ENCODE measurements at regions not wholly inside any gene's neighbourhood (a gene's known extent, or its start where the extent isn't known, plus 50 kb on each side); places are given as distances from the start of the nearest gene placed in this dataset.
A peak's percentile ranks its signal among the peaks of the same experiment; 100 is the strongest.

DNA sequence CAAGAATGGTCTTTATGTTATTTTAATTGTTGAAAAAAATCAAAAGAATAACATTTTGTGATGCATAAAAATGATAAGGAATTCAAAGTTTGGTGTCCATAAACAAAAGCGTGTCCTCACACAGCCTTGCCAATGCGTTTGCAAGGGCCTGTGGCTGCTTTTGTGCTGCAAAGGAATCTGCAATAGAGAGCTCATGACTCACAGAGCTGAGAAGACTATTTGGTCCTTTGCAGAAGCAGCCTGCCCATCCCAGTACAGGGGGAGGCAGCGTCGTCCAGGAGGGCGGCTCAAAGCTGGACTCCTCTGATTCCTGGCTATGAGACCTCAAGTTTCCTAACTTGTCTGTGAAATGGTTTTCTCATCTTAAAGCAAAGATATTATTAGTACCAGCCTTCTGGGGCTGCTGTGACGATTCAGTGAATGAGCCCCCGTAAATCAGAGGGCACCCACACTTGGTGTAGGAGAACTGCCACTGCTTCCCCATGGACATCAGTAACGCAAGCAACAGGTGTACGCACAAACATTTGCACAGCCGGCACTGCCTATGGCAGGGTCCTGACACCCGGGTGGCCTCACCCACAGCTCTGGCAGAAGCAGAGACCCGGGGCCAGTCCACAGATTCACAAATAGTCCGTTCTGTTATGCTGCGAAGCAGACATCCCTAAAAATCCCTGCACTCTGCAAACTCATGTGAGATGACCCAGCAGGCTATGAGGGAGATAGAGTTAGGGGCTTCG is 70.6 kb upstream of the ASAP2 start:
- no peak for DNase-seq

DNA sequence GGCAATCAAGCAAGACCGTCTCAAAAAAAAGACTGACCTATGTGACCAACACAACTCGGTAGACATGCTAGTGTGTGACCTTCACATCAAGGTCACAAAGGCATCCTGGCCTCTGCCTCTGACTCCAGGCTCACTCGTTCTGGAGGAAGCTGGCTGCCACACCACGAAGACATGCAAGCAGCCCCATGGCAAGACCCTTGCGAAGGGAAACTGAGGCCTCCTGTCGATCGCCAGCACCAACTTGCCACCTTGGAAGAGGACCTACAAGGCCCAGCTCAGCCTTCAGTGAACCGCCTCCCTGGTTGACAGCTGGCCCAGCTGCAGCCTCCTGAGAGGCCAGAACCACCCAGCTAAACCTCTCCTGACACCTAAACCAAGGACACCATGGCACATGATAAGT is 79.3 kb upstream of the ASAP2 start:
- DNase-seq = no peak

DNA sequence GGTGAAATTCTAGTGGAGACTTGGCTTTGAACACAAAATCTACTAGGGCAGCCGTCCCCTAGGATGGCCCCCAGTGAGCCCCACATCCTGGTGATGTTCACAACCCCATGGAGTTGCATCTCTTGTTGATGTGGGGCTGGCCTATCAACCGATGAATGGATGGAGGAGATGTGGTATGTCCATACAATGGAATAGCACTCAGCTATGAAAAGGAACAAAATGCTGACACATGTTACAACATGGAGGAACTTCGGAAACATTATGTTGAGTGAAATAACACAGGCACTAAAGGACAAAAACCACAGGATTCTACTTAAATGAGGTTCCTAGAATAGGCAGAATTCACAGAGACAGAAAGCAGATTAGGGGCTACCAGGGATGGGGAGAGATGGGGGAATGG is 80.1 kb upstream of the ASAP2 start:
- no peak for DNase-seq

DNA sequence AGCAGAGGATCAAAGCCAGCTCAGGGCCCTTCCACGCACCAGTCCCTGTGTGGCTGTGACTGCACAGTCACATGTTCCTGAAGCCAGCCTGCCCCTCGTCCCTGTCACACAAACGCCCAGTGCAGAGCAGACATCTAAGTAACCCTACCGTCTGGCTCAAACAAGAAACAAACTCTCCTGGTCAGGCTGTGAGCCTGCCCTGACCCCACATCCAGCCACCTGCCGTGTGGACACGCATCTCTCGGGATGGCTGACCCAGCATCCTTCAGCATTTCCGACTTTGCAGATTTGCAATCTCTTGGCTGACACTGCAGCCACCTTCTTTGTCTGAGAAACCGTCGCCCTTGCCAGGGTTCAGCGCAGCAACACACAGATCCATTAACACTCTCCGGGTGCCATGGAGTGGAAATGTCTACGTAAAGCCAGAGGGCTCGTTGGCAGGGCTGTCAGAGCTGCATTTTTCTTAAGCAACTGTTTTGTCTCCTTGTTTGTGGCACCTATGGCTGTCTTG is 82.3 kb upstream of the ASAP2 start:
- no peak for DNase-seq

DNA sequence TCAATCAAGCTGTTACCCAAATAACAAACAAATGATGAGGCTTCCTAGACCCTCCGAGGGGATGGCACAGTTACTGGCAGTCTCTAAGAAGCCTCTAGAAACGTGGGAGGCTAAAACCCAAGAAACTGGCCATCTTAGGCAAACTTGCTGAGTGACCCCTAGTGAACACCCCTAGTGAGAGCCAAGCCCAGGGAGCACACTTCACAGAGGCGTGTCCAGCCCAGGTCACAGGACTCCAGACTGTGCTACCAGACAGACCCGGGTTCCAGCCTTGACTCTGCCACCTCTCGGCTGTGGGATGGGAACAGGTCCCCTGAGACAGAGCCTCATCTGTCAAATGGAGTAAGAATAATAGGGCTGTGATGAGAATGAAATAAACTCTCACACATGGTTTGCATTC is 83.5 kb upstream of the ASAP2 start:
- no peak for DNase-seq

DNA sequence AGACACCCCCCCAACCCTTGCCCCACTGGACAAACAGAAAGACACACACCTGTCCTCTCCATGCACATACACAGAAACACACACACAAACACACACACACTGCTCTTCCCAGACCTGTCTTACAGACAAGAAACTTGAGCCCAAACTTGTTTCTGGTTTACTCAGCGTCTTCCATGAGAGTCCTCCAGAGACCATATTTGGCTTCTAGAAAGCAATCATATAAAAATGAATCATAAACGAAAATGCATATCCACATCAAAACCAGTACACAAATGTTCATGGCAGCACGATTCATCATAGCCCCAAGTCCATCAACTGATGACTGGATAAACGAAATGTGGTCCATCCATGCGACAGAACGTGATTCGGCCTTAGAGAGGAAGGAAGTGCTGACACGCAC is 84.2 kb upstream of the ASAP2 start:
- no peak for DNase-seq

DNA sequence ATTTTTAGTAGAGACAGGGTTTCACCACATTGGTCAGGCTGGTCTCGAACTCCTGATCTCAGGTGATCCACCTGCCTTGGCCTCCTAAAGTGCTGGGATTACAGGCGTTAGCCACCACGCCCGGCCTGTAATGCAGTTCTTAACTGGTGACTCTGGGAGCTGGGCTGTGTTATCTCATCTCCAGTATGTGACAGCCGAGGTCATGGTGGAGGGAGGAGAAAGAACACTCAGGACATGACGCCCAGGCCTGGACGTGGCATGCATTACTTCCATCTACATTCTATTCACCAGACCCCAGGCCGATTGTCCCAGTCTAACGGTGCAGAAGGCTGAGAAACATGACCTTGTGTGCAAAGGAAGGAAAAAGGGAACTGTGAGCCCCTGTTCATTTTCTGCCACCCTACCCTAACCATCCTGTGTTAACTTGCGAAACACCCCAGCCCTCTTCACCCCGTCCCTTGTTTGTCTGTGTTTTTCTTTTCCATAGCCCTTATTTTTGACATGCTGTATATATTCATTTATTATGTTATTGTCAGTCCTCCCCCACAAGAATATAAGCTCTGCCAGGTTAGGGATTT is 88.1 kb upstream of the ASAP2 start:
- DNase-seq = no peak

DNA sequence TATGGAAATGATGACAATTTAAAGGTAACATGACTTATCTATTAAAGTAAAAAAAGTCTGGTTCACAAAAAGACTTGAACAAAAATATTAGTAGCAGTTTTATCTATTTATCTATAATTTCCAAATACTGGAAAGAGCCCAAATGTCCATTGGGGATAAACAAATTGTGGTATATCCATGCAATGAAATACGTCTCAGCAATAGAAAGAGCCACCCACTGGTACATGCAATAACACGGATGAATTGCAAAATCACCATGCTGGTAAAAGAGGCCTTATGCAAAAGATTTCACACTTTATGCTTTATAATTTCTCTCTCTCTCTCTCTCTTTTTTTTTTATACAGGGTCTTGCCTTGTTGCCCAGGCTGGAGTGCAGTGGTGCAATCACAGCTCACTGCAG is 91.4 kb upstream of the ASAP2 start:
- DNase-seq = no peak

DNA sequence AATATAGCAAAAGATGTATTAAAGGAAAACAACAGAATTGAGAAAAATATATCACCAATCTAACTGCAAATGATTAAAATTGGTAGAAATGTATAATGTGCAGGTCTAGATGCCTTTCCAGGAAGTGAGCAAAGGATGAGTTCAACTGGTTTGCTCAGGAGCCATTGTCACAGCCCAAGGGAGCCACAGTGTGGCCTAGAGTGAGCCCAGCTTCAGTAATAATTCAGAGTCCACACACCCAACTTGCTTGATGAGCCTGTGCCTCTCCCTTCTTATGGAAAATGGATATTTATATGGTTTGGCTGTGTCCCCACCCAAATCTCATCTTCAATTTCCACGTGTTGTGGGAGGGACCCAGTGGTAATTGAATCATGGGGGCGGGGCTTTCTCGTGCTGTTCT is 92.2 kb upstream of the ASAP2 start:
- DNase-seq = no peak

DNA sequence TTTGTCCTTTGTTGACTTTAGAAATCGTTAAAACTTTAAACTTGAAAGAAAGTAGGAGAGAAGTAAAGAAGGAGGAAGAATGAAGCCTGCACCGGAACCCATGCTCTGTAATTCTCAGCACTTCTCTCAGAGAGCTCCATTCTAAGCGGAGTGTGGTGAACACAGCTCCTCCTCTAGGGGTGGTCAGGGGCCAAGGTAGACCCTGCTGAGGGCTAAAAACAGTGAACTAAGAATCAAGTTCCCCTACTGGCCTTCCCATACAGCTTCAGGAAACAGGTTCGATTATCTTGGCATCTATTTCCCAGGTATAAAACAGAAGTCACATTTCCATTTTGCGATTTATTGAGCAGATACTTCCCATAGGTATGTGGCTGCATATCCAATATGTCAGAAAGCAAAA is 92.7 kb upstream of the ASAP2 start:
- DNase-seq = no peak

DNA sequence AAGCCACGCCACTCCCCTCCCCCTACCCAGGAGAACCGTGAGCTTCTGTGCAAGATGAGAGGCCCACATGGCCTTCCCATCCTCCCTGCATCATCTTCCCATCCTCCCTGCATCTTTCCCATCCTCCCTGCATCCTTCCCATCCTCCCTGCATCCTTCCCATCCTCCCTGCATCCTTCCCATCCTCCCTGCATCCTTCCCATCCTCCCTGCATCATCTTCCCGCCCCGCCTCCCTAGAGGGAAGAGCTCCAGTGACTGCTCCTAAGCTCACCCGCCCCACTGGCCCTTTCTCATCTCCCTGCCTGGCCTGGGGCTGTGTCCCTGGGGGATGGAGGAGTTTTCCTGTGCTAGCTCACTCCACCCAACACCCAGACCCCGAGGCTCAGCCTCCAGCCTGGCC is 93.3 kb upstream of the ASAP2 start:
- no peak for DNase-seq

DNA sequence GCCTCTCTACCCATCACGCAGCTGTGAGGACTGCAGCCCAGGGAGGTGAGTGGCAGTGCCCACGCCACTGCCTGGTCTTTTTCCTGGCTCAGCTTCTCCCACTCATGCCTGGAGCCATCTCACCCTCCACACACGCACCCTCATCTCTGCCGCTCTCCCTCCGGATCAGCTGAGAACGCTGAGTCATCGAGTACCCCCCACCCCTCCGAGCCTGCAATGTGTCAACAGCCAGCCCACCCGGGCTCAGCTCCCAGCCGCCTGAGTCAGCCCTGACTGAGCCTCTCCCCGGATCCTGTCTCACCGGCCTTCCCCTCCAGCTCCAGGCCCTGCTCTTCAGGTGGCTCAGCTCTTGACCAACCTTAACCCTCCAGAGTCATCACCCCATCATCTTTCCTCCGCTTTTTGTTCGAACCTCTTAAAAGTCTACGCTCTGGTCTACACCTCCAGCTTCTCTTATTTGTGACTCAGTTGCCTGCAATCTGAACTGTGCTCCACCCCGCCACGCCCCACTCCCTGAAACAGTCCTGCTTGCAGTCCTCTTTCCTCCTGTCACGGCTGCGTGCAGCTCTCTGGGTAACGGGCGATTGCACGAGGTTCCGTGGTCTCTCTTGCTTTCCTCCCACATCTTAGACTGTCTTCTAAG is 94.4 kb upstream of the ASAP2 start:
- DNase-seq = no peak

DNA sequence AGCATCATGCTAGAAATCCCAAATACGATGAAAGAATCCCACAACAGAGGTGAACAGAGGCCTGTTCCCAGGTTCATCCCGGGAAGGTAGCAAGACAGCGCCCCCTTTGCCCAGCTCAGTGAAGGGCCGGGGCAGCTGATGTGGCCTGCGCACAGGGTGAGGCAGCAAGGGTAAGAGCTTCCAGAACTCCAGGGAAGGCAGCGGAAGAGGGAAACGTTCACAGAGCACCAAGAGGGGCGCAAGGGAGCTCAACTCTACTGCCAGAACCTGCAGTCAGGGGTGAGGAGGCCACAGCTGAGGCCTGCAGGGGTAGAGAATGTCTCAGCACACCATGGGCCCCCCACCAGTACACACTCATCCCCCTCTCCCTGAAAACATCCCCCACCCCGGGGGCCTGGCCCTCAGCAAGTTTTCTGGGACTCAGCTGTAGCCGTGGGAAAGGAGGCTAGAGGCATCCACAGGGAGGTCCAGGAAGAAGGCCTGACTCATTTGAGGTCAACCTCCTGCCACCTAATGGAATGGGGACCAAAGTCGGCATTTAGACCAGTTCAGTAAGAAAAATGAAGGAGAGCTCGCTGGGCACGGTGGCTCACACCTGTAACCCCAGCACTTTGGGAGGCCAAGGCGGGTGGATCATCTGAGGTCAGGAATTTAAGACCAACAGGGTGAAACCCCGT is 95.6 kb upstream of the ASAP2 start:
- no peak for DNase-seq

DNA sequence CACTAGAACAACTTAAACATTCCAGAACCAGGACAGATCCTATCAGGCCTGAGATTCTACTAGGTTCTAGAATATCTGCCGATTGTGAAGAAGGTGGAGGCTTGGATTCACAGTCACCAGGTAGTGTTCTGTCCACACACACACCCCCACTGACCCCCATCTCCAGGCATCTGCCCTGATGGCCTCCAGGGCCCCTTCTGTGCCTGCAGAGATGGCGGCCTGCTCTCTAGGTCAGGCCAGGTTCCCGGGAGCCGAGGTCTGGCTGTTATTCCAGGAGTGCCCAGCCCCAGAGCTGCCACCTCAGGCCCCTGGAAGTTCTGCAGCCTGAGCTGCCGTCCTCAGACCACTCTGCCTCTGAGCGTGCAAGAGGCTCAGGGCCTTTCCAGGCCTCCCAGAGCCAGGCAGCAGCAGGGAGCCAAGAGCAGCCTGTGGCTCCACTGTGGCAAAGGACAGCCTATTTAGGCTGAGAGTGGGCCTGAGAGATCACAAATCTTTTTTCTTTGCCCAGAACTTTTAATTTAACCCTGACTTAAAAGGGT is 96.2 kb upstream of the ASAP2 start:
- no peak for DNase-seq

DNA sequence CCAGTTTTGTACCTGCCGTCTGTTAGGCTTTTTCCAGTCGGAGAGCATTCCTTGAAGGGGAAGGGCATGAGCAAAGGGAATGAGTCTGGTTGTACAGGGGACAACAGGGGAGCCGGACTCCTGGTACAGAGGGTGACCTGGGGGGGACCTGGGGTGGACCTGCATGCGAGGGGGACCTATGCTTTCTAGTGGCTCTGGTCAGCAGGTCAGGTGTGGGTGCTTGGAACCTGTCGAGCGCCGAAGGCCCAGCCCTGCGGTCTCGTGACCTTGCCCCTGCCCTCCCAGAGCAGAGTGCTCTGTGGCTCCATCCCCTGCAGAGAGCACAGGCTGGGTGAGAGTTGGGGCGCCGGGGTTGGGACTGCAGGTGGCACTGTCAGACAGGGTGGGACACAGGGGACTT is 96.7 kb upstream of the ASAP2 start:
- no peak for DNase-seq

DNA sequence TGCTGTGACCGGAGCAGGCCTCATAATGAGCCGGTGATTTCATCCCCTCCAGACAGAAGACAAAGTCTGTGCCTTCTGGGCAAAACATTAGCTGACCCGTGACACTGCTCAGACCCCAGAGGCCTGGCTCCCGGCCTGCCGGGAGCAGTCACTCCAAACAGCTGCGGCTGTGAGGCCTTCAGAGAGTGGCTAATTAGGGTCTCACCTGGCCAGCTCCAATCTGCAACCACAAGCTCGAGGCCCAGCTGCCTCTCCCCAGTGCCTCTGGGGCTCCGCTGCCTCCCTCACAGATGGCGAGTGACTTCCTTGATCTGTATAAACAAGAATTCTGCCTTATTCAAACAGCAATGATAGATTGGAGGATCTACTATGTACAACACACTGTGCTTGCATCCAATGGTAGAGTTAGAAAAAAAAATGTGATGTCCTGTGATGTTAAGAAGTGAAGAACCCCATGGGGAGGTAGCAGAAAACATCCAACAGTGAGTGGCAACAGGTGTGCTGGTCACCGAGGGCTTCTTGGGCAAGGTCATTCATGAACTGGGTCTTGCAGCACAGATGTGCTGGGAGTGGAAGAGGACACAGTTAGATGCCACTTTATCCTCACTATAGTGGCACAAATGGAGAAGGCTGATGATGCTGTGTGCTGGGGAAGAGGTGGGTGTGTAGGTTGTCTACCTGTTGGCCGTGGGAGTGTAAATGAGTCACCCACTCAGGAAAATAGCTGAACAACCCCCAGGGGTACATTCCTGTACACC is 98.2 kb upstream of the ASAP2 start:
- DNase-seq = peak; percentile 64

DNA sequence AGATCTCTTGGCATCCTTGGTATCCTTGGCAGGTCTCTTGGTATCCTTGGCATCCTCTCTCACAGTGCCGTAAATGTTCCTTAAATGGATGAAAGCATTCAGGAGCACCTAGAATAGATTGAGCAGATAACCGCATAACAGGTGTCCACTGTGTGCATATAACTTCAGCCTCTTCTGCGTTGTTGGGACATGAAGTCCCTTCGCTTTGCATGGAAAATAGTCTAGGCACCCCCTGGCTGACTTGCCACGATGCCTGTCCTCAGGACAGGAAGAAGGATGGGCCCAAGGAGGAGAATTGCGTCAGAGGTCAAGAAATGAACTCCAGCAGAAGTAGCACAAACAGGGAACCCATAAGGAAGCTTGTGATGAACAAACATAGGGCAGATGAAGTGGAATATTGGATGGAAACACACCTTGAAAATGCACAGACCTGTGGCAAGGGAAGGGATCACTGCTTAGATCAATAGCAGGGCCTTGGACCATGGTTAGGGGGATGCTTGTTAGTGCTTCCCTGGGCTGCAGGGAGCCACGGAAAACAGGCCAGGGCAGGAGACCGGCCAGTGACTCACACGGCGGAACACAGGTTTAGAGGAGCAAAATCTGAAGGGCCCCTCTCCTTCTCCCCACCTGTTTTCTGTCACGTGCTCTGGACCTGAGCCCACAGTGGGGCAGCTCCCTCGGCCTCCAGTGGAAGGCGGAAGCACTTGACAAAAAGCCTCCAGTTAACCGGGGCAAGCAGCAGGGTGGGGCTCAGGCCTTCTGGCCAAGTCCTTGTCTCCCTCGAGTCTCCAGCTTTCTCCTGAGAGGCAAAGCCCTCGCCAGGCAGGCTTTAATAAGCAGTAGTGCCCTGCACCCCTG is 99.2 kb upstream of the ASAP2 start:
- no peak for DNase-seq

DNA sequence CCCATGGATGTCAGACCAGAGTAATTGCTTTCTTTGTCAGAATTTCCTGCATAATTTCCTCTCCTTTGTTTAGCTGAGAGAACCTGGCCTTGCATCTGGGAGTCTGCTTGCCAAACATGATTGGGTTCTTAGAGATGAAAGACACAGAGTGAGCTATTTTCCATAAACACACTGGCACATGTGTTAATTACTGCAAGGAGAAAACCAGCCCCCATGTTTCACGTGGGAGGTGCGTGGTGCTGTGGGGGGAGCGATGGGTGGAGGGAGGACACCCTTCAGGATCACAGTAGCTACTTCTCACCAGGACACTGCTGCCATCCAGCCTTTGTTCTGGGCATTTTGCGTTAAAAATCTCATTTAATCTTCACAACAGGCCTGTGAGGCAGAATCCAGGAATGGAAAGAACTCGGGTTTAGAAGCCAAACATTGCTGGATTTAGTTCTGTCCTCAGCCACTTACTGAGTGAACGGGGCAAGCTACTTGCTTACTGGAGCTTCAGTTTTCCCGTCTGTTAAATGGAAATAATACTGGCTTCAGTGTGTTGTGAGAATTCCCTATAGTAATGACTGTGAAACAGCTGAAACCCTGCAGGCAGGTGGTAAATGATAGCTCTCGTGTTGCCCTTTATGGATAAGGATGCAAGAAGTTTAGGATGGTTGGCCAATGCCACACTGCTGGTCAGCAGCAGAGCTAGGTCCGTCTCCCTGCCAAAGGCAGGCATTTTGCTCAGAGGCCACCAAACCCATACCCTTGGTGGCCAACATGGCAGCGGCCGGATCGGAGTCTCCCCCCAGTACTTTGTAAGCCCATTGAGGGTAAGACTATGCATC is 100.1 kb upstream of the ASAP2 start:
- peak; percentile 96 for DNase-seq

DNA sequence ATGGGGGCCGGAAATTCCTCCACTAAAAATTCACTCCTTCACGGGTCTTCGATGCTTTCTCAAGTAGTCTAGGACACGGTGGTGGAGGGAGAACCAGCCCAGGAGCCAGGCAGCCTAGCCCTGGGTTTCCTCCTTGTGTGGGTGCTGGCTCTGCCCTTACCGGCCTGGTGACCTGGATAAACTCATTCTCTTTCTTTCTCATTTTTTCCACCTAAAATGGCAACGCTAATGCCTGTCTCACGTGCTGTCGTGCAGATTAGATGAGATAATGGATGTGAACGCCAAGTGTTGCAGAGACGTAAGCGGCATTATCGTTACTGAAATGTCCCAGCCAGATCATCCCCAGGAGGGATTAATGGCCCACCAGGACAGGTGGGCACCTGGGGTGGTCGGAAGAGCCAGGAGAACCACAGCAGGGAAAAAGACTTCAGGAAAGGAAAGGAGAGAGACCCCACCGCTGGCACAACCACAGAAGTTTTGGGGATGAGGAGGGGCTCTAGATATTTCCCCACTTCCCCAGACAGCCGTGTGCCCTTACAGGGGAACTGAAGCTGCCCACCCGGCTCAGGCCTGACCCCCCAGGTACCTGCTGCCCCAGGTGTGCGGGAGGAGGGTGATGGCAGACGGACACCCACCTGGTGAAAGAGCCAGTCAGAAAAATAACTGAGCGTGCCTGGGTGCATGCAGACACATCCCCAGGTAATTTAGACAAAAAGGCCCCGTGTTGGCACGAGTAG is 100.8 kb upstream of the ASAP2 start:
- no peak for DNase-seq

DNA sequence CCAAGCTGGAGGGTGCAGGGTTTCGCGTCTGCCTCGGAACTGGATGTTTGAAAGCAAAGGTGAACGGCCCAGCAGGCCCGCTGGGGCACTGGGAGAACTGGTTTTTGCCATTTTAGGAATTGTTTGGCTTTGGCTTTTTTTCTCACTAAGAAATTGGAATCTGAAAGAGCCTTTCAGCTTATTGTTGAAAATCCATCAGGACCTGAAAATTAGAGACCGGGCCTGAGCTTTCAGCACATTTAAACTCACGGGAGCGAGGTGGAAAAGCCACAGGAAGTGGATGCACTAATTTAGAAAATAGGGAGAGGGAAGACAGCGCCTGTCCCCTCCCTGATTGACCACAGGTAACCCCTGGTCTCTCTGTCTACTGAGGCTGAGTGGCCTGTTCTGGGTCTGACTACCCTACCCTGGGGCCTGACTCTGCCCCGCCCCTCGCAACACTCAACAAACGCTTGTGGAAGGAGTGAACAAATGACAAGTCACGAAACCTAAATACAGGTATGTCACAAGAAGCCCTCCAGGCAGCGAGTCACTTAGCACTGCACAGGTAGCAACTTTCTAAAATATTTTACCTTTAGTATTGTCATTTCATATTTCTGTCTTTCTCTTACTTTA is 100.3 kb upstream of the MBOAT2 start:
- DNase-seq = no peak

All from NCI-H748 treated with DMSO at 0.1 percent for 48 hours (cell line).